ENCODE measurements at regions not wholly inside any gene's neighbourhood (a gene's known extent, or its start where the extent isn't known, plus 50 kb on each side); places are given as distances from the start of the nearest gene placed in this dataset.

GRCh38 chr17:68710976-68711375 is 109.8 kb upstream of the FAM20A start:
- TF ChIP-seq CTCF (IDR thresholded peaks at IDR 0.05; ENCODE audit: low read depth, low read length, missing control alignments), result no peak
- DNase-seq (ENCODE audit: low read depth), result no peak
- H3K4me3 ChIP-seq (ENCODE audit: low read depth, low read length), result no peak overlapping the region

GRCh38 chr17:68710035-68710780 is 109.0 kb upstream of the FAM20A start:
- no peak overlapping the region for H3K4me3 ChIP-seq (ENCODE audit: low read depth, low read length)
- no peak for TF ChIP-seq CTCF (IDR thresholded peaks at IDR 0.05; ENCODE audit: low read depth, low read length, missing control alignments)
- DNase-seq (ENCODE audit: low read depth), result no peak

GRCh38 chr17:68709461-68709860 is 108.3 kb upstream of the FAM20A start:
- DNase-seq (ENCODE audit: low read depth), result no peak
- no peak overlapping the region for H3K4me3 ChIP-seq (ENCODE audit: low read depth, low read length)
- TF ChIP-seq CTCF (IDR thresholded peaks at IDR 0.05; ENCODE audit: low read depth, low read length, missing control alignments), result no peak

GRCh38 chr17:68707031-68707430 is 105.9 kb upstream of the FAM20A start:
- no peak for TF ChIP-seq CTCF (IDR thresholded peaks at IDR 0.05; ENCODE audit: low read depth, low read length, missing control alignments)
- H3K4me3 ChIP-seq (ENCODE audit: low read depth, low read length), result no peak overlapping the region
- no peak for DNase-seq (ENCODE audit: low read depth)

- no peak overlapping the region for H3K4me3 ChIP-seq (ENCODE audit: low read depth, low read length)
- no peak for DNase-seq (ENCODE audit: low read depth)
Observed at GRCh38 chr17:68706356-68706920, 105.3 kb upstream of the FAM20A start.

GRCh38 chr17:68705714-68706076 is 104.5 kb upstream of the FAM20A start:
- no peak for DNase-seq (ENCODE audit: low read depth)
- no peak overlapping the region for H3K4me3 ChIP-seq (ENCODE audit: low read depth, low read length)
- TF ChIP-seq CTCF (IDR thresholded peaks at IDR 0.05; ENCODE audit: low read depth, low read length, missing control alignments), result no peak

More at GRCh38 chr17:68706356-68706920, 105.3 kb upstream of the FAM20A start:
- TF ChIP-seq CTCF (IDR thresholded peaks at IDR 0.05; ENCODE audit: low read depth, low read length, missing control alignments), result no peak

Data from GM12864 (cell line).